GM23338 (cell line): ENCODE measurements at regions not wholly inside any gene's neighbourhood (a gene's known extent, or its start where the extent isn't known, plus 50 kb on each side); places are given as distances from the start of the nearest gene placed in this dataset.

ENCODE experiments used
- ATAC-seq: fragments of 200-7000 bp; cut with Tn5 transposase; 3 replicates; pipeline ENCODE4 v1.9.1; 2020
- DNase-seq: peaks from one replicate; pipeline ENCODE4 v3.0.0-alpha.2; 2015; ENCODE audit warnings: low spot score
- H2AFZ ChIP-seq: fragments of 200-600 bp; sonication (generic); 2 replicates; pipeline ENCODE4 v1.8.0; 2016; ENCODE audit warnings: antibody characterized with exemption, mild to moderate bottlenecking, moderate library complexity
- H3F3A ChIP-seq: fragments of 200-600 bp; sonication (generic); replicated peaks from 2 replicates; pipeline ENCODE4 v1.8.0; 2017; ENCODE audit warnings: antibody characterized with exemption, mixed run types, low read depth
- H3K27ac ChIP-seq: fragments of 200-600 bp; sonication (generic); 2 replicates; pipeline ENCODE4 v1.6.1; 2016; ENCODE audit warnings: low read depth
- H3K27me3 ChIP-seq: fragments of 200-600 bp; sonication (generic); 2 replicates; pipeline ENCODE4 v1.8.0; 2016; ENCODE audit warnings: mild to moderate bottlenecking, mixed run types, moderate library complexity; ENCODE audit not compliant: insufficient read depth
- H3K36me3 ChIP-seq: fragments of 200-600 bp; sonication (generic); 2 replicates; pipeline ENCODE4 v1.8.0; 2016; ENCODE audit warnings: mild to moderate bottlenecking; ENCODE audit not compliant: insufficient read depth
- H3K4me1 ChIP-seq: fragments of 200-600 bp; sonication (generic); 2 replicates; pipeline ENCODE4 v1.8.0; 2016; ENCODE audit warnings: mild to moderate bottlenecking, moderate library complexity; ENCODE audit not compliant: insufficient read depth
- H3K4me2 ChIP-seq: fragments of 200-600 bp; sonication (generic); 2 replicates; pipeline ENCODE4 v1.7.1; 2017; ENCODE audit warnings: mixed run types
- H3K4me3 ChIP-seq: fragments of 200-600 bp; sonication (generic); 2 replicates; pipeline ENCODE4 v1.6.1; 2016; ENCODE audit warnings: mixed run types
- H3K79me2 ChIP-seq: fragments of 200-600 bp; sonication (generic); replicated peaks from 2 replicates; pipeline ENCODE4 v1.8.0; 2017; ENCODE audit warnings: mild to moderate bottlenecking; ENCODE audit not compliant: insufficient read depth
- H3K9me2 ChIP-seq: fragments of 200-600 bp; sonication (generic); 2 replicates; pipeline ENCODE4 v1.8.0; 2017; ENCODE audit not compliant: insufficient read depth
- H4K20me1 ChIP-seq: fragments of 200-600 bp; sonication (generic); replicated peaks from 2 replicates; pipeline ENCODE4 v1.8.0; 2017; ENCODE audit warnings: mild to moderate bottlenecking; ENCODE audit not compliant: insufficient read depth
- H3K27ac Mint-ChIP-seq: 2 replicates; pipeline ENCODE4 v1.8.0; 2020; ENCODE audit warnings: inconsistent platforms, mild to moderate bottlenecking, moderate library complexity, mixed read lengths
- H3K27me3 Mint-ChIP-seq: 3 replicates; pipeline ENCODE4 v1.8.0; 2022; ENCODE audit warnings: low read depth, mild to moderate bottlenecking, moderate library complexity, mixed read lengths, inconsistent platforms; ENCODE audit not compliant: insufficient read depth, poor library complexity
- H3K36me3 Mint-ChIP-seq: 3 replicates; pipeline ENCODE4 v1.8.0; 2021; ENCODE audit warnings: low read depth, mild to moderate bottlenecking, inconsistent platforms, moderate library complexity, mixed read lengths
- H3K4me1 Mint-ChIP-seq: 3 replicates; pipeline ENCODE4 v1.8.0; 2020; ENCODE audit warnings: mild to moderate bottlenecking, inconsistent platforms, mixed read lengths
- H3K4me3 Mint-ChIP-seq: 3 replicates; pipeline ENCODE4 v1.8.0; 2021; ENCODE audit warnings: moderate library complexity, mild to moderate bottlenecking, inconsistent platforms, mixed read lengths
- H3K9me3 Mint-ChIP-seq: 3 replicates; pipeline ENCODE4 v1.8.0; 2020; ENCODE audit warnings: moderate library complexity, mild to moderate bottlenecking, inconsistent platforms, mixed read lengths
- CREB1 ChIP-seq: fragments of 250-450 bp; sonication (Bioruptor Pico); IDR thresholded peaks from 2 replicates; pipeline ENCODE4 v1.5.0; 2020; ENCODE audit warnings: low read depth, mild to moderate bottlenecking, moderate library complexity
- EZH2 ChIP-seq: fragments of 200-600 bp; sonication (generic); IDR thresholded peaks from one replicate; pipeline ENCODE4 v1.8.0; 2017; ENCODE audit warnings: antibody characterized with exemption, mild to moderate bottlenecking, low read depth; ENCODE audit not compliant: unreplicated experiment
- EZH2phosphoT487 ChIP-seq: fragments of 200-600 bp; sonication (generic); IDR thresholded peaks from one replicate; pipeline ENCODE4 v1.8.1; 2018; ENCODE audit warnings: antibody characterized with exemption; ENCODE audit not compliant: unreplicated experiment
- JUNB ChIP-seq: IDR thresholded peaks from one replicate; pipeline ENCODE4 v1.6.1; 2016; ENCODE audit warnings: antibody characterized with exemption; ENCODE audit not compliant: unreplicated experiment
- NANOG ChIP-seq: IDR thresholded peaks from 2 replicates; pipeline ENCODE4 v1.6.1; 2016; ENCODE audit warnings: antibody characterized with exemption, borderline replicate concordance
- POLR2AphosphoS5 ChIP-seq: IDR thresholded peaks from 2 replicates; pipeline ENCODE4 v1.6.1; 2016; ENCODE audit warnings: antibody characterized with exemption, low read depth
- STAT1 ChIP-seq: IDR thresholded peaks from one replicate; pipeline ENCODE4 v1.6.1; 2016; ENCODE audit warnings: antibody characterized with exemption; ENCODE audit not compliant: unreplicated experiment
- ZNF114 ChIP-seq: fragments of 250-450 bp; sonication (Bioruptor Pico); IDR thresholded peaks from 2 replicates; pipeline ENCODE4 v1.5.0; 2020; ENCODE audit warnings: mild to moderate bottlenecking, moderate library complexity
- ZNF331 ChIP-seq: fragments of 250-450 bp; sonication (Bioruptor Pico); IDR thresholded peaks from 2 replicates; pipeline ENCODE4 v1.5.0; 2020; ENCODE audit warnings: low read depth, mild to moderate bottlenecking, moderate library complexity
- ZNF462 ChIP-seq: fragments of 250-450 bp; sonication (Bioruptor Pico); IDR thresholded peaks from 2 replicates; pipeline ENCODE4 v1.5.0; 2020; ENCODE audit warnings: mild to moderate bottlenecking, moderate library complexity
- TF ChIP-seq, protein P1 (sequence below), 2 experiments: fragments of 200-600 bp in 1 of 2; sonication (generic) in 1 of 2; conservative IDR thresholded peaks; 2 replicates each; pipeline versions ENCODE4 v1.5.1 to v1.6.1; 2016 to 2017; ENCODE audit warnings: antibody characterized with exemption in 2 of 2, low read depth in 2 of 2, mild to moderate bottlenecking in 2 of 2, moderate library complexity in 1 of 2
- TF ChIP-seq, protein P2 (sequence below): IDR thresholded peaks from one replicate; pipeline ENCODE4 v1.6.1; 2018; ENCODE audit warnings: antibody characterized with exemption; ENCODE audit not compliant: unreplicated experiment
- TF ChIP-seq, protein P3 (sequence below): IDR thresholded peaks from 2 replicates; pipeline ENCODE4 v1.6.1; 2016; ENCODE audit warnings: antibody characterized with exemption

- Histone ChIP-seq H3K27me3 (no peaks in the 10 kb centered on the region), H3K27ac (no peak overlapping the region), H3K4me1 (no peaks in the 10 kb centered on the region), H4K20me1 (no peaks in the 10 kb centered on the region), H3K9me2 (no peaks in the 10 kb centered on the region), H2AFZ (no peak overlapping the region), H3K4me2 (no peak overlapping the region), H3F3A (no peaks in the 10 kb centered on the region), H3K4me3 (no peak overlapping the region), H3K79me2 (no peaks in the 10 kb centered on the region), H3K36me3 (peaks cover 11% of the 10 kb centered on the region; the same call in 1 of the 2 replicates)
- H3K27ac Mint-ChIP-seq: no peak overlapping the region
- TF ChIP-seq ZNF462 (no peak), CREB1 (CRISPR knock-in tag) (no peak), NANOG (no peak), JUNB (no peak), POLR2AphosphoS5 (no peak), STAT1 (no peak), EZH2phosphoT487 (no peak), EZH2 (no peak), ZNF114 (CRISPR knock-in tag) (no peak), ZNF331 (CRISPR knock-in tag) (no peak)
- TF ChIP-seq, protein P1, sequence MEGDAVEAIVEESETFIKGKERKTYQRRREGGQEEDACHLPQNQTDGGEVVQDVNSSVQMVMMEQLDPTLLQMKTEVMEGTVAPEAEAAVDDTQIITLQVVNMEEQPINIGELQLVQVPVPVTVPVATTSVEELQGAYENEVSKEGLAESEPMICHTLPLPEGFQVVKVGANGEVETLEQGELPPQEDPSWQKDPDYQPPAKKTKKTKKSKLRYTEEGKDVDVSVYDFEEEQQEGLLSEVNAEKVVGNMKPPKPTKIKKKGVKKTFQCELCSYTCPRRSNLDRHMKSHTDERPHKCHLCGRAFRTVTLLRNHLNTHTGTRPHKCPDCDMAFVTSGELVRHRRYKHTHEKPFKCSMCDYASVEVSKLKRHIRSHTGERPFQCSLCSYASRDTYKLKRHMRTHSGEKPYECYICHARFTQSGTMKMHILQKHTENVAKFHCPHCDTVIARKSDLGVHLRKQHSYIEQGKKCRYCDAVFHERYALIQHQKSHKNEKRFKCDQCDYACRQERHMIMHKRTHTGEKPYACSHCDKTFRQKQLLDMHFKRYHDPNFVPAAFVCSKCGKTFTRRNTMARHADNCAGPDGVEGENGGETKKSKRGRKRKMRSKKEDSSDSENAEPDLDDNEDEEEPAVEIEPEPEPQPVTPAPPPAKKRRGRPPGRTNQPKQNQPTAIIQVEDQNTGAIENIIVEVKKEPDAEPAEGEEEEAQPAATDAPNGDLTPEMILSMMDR (conservative IDR thresholded peaks at IDR 0.05; ENCODE audit: low read depth in 2 of 2): no peak
- TF ChIP-seq, protein P2, sequence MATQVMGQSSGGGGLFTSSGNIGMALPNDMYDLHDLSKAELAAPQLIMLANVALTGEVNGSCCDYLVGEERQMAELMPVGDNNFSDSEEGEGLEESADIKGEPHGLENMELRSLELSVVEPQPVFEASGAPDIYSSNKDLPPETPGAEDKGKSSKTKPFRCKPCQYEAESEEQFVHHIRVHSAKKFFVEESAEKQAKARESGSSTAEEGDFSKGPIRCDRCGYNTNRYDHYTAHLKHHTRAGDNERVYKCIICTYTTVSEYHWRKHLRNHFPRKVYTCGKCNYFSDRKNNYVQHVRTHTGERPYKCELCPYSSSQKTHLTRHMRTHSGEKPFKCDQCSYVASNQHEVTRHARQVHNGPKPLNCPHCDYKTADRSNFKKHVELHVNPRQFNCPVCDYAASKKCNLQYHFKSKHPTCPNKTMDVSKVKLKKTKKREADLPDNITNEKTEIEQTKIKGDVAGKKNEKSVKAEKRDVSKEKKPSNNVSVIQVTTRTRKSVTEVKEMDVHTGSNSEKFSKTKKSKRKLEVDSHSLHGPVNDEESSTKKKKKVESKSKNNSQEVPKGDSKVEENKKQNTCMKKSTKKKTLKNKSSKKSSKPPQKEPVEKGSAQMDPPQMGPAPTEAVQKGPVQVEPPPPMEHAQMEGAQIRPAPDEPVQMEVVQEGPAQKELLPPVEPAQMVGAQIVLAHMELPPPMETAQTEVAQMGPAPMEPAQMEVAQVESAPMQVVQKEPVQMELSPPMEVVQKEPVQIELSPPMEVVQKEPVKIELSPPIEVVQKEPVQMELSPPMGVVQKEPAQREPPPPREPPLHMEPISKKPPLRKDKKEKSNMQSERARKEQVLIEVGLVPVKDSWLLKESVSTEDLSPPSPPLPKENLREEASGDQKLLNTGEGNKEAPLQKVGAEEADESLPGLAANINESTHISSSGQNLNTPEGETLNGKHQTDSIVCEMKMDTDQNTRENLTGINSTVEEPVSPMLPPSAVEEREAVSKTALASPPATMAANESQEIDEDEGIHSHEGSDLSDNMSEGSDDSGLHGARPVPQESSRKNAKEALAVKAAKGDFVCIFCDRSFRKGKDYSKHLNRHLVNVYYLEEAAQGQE: no peak
- TF ChIP-seq, protein P3, sequence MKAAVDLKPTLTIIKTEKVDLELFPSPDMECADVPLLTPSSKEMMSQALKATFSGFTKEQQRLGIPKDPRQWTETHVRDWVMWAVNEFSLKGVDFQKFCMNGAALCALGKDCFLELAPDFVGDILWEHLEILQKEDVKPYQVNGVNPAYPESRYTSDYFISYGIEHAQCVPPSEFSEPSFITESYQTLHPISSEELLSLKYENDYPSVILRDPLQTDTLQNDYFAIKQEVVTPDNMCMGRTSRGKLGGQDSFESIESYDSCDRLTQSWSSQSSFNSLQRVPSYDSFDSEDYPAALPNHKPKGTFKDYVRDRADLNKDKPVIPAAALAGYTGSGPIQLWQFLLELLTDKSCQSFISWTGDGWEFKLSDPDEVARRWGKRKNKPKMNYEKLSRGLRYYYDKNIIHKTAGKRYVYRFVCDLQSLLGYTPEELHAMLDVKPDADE: no peak
- H3K4me1 Mint-ChIP-seq: no peaks in the 10 kb centered on the region
- ATAC-seq (no peak), DNase-seq (no peak)
- peaks cover 100% of the 10 kb centered on the region for H3K9me3 Mint-ChIP-seq
- H3K36me3 Mint-ChIP-seq: peaks cover 56% of the 10 kb centered on the region
- H3K4me3 Mint-ChIP-seq: no peak overlapping the region
- no peaks in the 10 kb centered on the region for H3K27me3 Mint-ChIP-seq
Measured at GRCh38 chr16:35788381-35788780, 2329.0 kb downstream of the TP53TG3F start.
